Activated B cell treated with CpG ODN at 0.5 μM for 24 hours (primary cell): ENCODE measurements at regions not wholly inside any gene's neighbourhood (a gene's known extent, or its start where the extent isn't known, plus 50 kb on each side); places are given as distances from the start of the nearest gene placed in this dataset.

Source experiments
- ATAC-seq: fragments of 200-7000 bp; cut with Tn5 transposase; one replicate; pipeline ENCODE4 v1.10.0; 2021; ENCODE audit warnings: low read depth, mild to moderate bottlenecking, moderate library complexity
- CTCF ChIA-PET: fragments of 350-600 bp; sonication (Branson Sonifier 250); formaldehyde crosslinking; loops from one replicate; lab custom pipeline; 2021; ENCODE audit warnings: antibody characterized with exemption; lab: Charles Lee
- POLR2A ChIA-PET: fragments of 350-600 bp; sonication (Branson Sonifier 250); formaldehyde crosslinking; loops from one replicate; lab custom pipeline; 2021; ENCODE audit warnings: antibody characterized with exemption; lab: Charles Lee
- DNase-seq: peaks from one replicate; pipeline ENCODE4 v3.0.0; 2022
- H3K27ac Mint-ChIP-seq: one replicate; pipeline ENCODE4 v1.8.0; 2020; ENCODE audit warnings: mixed read lengths
- H3K27me3 Mint-ChIP-seq: one replicate; pipeline ENCODE4 v1.8.0; 2021; ENCODE audit warnings: mixed read lengths
- H3K36me3 Mint-ChIP-seq: one replicate; pipeline ENCODE4 v1.8.0; 2021; ENCODE audit warnings: low read depth, mixed read lengths
- H3K4me1 Mint-ChIP-seq: one replicate; pipeline ENCODE4 v1.8.0; 2021; ENCODE audit warnings: mixed read lengths
- H3K4me3 Mint-ChIP-seq: one replicate; pipeline ENCODE4 v1.8.0; 2020; ENCODE audit warnings: mild to moderate bottlenecking, mixed read lengths
- H3K9me3 Mint-ChIP-seq: one replicate; pipeline ENCODE4 v1.8.0; 2020; ENCODE audit warnings: mixed read lengths
- intact Hi-C: fragments of 100-400 bp; cut with micrococcal nuclease; formaldehyde crosslinking; loops from one replicate; pipeline ENCODE4 v1.15.1; 2024
- TF ChIP-seq, protein P1 (sequence below): fragments of 200-600 bp; IDR thresholded peaks from one replicate; pipeline ENCODE4 v1.8.0; 2022; ENCODE audit warnings: antibody characterized with exemption, mild to moderate bottlenecking

DNA sequence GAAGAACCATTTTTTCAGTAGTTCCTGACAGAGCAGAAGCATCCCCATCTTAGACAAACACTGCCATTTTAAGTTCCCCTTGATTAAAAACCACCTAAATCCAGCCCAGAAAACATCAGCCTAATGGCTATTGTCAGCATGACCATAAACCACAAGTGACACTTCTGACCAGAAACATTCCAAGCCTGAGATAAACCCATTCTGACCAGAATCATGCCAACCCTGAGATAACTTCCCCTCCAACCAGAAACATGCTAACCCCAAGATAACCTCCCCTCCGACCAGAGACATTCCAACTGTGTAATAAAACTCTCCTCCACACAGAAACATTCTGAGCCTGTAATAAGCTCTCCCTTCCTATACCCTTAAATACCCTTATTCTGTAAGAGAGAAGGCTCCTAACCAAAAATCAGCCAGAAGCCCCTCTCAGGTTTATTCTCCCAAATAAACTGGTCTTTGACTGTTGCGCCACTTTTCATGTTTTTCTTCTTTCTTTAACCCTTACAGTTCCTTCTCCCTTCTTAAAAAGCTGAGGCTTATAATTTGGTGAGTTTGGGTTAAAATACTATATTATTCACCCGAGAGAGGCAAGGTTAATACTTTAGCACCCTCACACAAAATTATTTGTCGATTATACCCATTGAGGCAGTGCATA, 149.7 kb downstream of the HNMT start:
- no peaks in the 10 kb centered on the region for H3K36me3 Mint-ChIP-seq
- H3K4me1 Mint-ChIP-seq = no peaks in the 10 kb centered on the region
- POLR2A ChIA-PET = no interaction called here
- no peak for DNase-seq
- no peaks in the 10 kb centered on the region for H3K27me3 Mint-ChIP-seq
- TF ChIP-seq, protein P1, sequence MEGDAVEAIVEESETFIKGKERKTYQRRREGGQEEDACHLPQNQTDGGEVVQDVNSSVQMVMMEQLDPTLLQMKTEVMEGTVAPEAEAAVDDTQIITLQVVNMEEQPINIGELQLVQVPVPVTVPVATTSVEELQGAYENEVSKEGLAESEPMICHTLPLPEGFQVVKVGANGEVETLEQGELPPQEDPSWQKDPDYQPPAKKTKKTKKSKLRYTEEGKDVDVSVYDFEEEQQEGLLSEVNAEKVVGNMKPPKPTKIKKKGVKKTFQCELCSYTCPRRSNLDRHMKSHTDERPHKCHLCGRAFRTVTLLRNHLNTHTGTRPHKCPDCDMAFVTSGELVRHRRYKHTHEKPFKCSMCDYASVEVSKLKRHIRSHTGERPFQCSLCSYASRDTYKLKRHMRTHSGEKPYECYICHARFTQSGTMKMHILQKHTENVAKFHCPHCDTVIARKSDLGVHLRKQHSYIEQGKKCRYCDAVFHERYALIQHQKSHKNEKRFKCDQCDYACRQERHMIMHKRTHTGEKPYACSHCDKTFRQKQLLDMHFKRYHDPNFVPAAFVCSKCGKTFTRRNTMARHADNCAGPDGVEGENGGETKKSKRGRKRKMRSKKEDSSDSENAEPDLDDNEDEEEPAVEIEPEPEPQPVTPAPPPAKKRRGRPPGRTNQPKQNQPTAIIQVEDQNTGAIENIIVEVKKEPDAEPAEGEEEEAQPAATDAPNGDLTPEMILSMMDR = no peak
- CTCF ChIA-PET = no interaction called here
- no peaks in the 10 kb centered on the region for H3K9me3 Mint-ChIP-seq
- H3K4me3 Mint-ChIP-seq = no peak overlapping the region
- ATAC-seq = no peak
- no peak overlapping the region for H3K27ac Mint-ChIP-seq
- intact Hi-C loops = no loop called here

DNA sequence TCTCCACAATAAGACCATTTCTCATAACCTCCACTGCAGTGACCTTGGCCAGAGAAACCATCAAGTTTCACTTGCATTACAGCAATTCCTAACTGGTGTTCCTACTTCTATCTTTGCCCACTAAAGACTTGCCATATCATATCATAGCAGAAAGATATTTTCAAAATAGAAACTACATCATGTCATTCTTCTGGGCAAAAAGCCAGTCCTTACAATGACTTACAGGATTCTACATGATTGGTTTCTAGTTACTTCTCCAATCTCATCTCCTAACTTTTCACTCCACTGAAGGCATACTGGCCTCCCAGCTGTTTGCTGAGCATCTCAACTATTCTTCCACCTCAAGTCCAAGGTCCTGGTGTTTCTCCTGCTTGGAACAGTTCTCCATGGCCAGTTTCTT, 151.4 kb downstream of the HNMT start:
- DNase-seq (no peak), ATAC-seq (no peak)
- ChIA-PET POLR2A (no interaction called here), CTCF (no interaction called here)
- no peak overlapping the region for H3K4me3 Mint-ChIP-seq
- no peak overlapping the region for H3K27ac Mint-ChIP-seq
- no peaks in the 10 kb centered on the region for H3K9me3 Mint-ChIP-seq
- no peaks in the 10 kb centered on the region for H3K4me1 Mint-ChIP-seq
- H3K27me3 Mint-ChIP-seq = no peaks in the 10 kb centered on the region
- TF ChIP-seq, protein P1 = no peak
- H3K36me3 Mint-ChIP-seq = no peaks in the 10 kb centered on the region
- intact Hi-C loops = no loop called here

DNA sequence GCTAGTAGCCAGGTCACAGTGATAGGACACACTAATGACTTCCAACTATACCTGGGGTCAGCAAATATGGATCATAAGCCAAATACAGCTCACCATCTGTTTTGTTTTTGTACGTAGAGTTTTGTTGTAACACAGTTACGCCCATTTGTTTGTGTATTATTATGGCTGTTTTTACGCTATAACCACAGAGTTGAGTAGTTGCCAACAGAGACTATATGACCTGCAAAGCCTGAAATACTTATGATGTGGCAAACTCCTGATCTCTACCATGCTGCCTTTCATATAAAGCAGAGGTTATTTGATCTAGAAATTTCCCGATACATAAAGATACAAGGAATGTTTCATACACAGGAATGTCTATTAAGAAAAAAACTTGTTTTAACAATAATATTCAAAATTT, 152.2 kb downstream of the HNMT start:
- Mint-ChIP-seq H3K36me3 (no peaks in the 10 kb centered on the region), H3K27ac (no peak overlapping the region), H3K4me3 (no peak overlapping the region), H3K9me3 (no peaks in the 10 kb centered on the region), H3K4me1 (no peaks in the 10 kb centered on the region), H3K27me3 (no peaks in the 10 kb centered on the region)
- ATAC-seq (no peak), DNase-seq (no peak)
- TF ChIP-seq, protein P1 = no peak
- CTCF ChIA-PET = no interaction called here
- POLR2A ChIA-PET = no interaction called here
- intact Hi-C loops = no loop called here

DNA sequence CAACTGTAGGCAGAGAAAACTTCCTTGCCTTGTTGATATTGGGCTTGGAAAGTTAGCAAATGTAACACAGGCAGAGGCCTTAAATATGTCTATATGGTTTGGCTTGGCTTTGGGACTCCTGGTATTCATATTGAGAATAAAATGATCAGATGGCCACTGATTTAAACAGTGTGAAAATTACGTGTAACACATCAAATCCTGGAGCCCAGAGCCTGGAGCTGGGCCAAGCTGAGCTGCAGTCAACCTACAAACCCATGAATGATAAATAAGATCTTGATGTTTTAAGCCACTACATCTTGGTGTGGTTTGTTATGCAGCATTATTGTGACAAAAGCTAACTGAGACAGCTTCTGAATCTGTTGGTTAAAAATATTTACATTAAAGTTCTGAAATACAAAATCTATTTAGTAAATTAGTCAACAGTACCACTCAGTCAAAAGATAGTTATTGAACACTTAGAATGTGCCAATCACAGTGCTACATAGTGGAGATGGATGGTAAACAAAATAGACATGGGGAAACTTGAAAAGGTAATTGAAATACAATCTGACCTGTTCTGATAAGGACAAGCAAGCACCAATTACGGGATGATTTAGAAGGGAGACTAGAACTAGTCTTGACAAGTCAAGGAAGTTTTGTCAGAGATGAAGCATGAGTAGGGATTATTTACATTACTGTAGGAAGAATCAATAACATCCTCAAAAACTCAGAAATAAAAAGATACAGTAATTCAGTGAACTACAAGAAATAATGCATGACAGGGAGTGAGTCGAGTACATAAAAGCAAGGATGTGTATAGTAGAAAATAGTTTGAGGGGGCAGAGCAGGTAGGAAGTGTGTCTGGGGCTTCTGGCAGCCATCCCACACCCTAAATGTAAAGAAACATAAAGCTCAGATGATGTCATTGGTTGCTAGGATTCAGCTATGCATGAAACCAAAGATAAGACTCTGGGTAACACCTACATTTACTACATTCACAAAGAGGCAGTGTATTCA, 157.7 kb downstream of the HNMT start:
- TF ChIP-seq, protein P1 = no peak
- Mint-ChIP-seq H3K27me3 (no peaks in the 10 kb centered on the region), H3K9me3 (no peaks in the 10 kb centered on the region), H3K27ac (no peak overlapping the region), H3K4me3 (no peak overlapping the region), H3K4me1 (no peaks in the 10 kb centered on the region), H3K36me3 (no peaks in the 10 kb centered on the region)
- intact Hi-C loops = no loop called here
- POLR2A ChIA-PET = no interaction called here
- CTCF ChIA-PET = no interaction called here
- no peak for ATAC-seq
- DNase-seq = no peak

DNA sequence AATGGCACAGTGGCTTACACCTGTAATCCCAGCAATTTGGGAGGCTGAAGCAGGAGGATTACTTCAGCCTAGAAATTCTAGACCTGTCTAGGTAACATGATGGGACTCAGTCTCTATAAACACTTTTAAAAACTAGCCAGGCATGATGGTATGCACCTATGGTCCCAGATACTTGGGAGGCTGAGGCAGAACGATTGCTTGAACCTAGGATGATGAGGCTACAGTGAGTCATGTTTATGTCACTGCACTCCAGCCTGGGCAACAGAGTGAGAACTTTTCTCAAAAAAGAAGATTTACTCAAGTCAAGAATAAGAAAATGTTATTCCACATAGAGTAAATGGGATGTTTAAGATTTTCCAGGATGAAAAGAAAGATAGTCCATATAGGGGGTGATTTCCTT, 158.6 kb downstream of the HNMT start:
- Mint-ChIP-seq H3K27ac (no peak overlapping the region), H3K4me1 (no peaks in the 10 kb centered on the region), H3K36me3 (no peaks in the 10 kb centered on the region), H3K4me3 (no peak overlapping the region), H3K27me3 (no peaks in the 10 kb centered on the region), H3K9me3 (no peaks in the 10 kb centered on the region)
- POLR2A ChIA-PET = no interaction called here
- ATAC-seq (no peak), DNase-seq (no peak)
- TF ChIP-seq, protein P1 = no peak
- CTCF ChIA-PET = no interaction called here
- intact Hi-C loops = no loop called here
